Osteoblast (primary cell): ENCODE measurements at regions not wholly inside any gene's neighbourhood (a gene's known extent, or its start where the extent isn't known, plus 50 kb on each side); places are given as distances from the start of the nearest gene placed in this dataset.
A peak's percentile ranks its signal among the peaks of the same experiment; 100 is the strongest.

Source experiments
- DNase-seq: peaks from one replicate; pipeline ENCODE4 v3.0.0; 2011; ENCODE audit warnings: low spot score, mixed read lengths; ENCODE audit not compliant: insufficient read length; ENCODE audit errors: missing footprints
- H2AFZ ChIP-seq: 2 replicates; pipeline ENCODE4 v1.6.0; 2011; ENCODE audit warnings: mild to moderate bottlenecking, low read length
- H3K27ac ChIP-seq: 2 replicates; pipeline ENCODE4 v1.5.1; 2011; ENCODE audit warnings: mild to moderate bottlenecking, low read depth, low read length, moderate library complexity
- H3K27me3 ChIP-seq: 2 replicates; pipeline ENCODE4 v1.6.0; 2012; ENCODE audit warnings: mild to moderate bottlenecking, control low read depth, inconsistent platforms, low read length, moderate library complexity; ENCODE audit not compliant: insufficient read depth
- H3K36me3 ChIP-seq: 2 replicates; pipeline ENCODE4 v1.5.1; 2011; ENCODE audit warnings: mild to moderate bottlenecking, low read length, control low read depth, moderate library complexity; ENCODE audit not compliant: insufficient read depth
- H3K4me1 ChIP-seq: 2 replicates; pipeline ENCODE4 v1.5.1; 2011; ENCODE audit warnings: mild to moderate bottlenecking, low read length, control low read depth, moderate library complexity; ENCODE audit not compliant: insufficient read depth
- H3K4me2 ChIP-seq: 2 replicates; pipeline ENCODE4 v1.6.0; 2011; ENCODE audit warnings: mild to moderate bottlenecking, low read length; ENCODE audit not compliant: insufficient read depth
- H3K4me3 ChIP-seq: fragments of 200-600 bp; sonication (generic); 3 replicates; pipeline ENCODE4 v1.5.1; 2012; ENCODE audit warnings: mild to moderate bottlenecking, low read length, inconsistent platforms; ENCODE audit not compliant: insufficient read depth
- H3K79me2 ChIP-seq: 2 replicates; pipeline ENCODE4 v1.6.0; 2012; ENCODE audit warnings: mild to moderate bottlenecking, low read length, control low read depth, inconsistent platforms; ENCODE audit not compliant: insufficient read depth
- H3K9me3 ChIP-seq: 2 replicates; pipeline ENCODE4 v1.5.1; 2011; ENCODE audit warnings: low read depth, low read length, control low read depth
- H4K20me1 ChIP-seq: 2 replicates; pipeline ENCODE4 v1.6.0; 2012; ENCODE audit warnings: mild to moderate bottlenecking, low read length, control low read depth; ENCODE audit not compliant: insufficient read depth
- TF ChIP-seq, protein P1 (sequence below): IDR thresholded peaks from 2 replicates; pipeline ENCODE4 v1.5.1; 2011; ENCODE audit warnings: mild to moderate bottlenecking, low read depth, low read length, moderate library complexity; ENCODE audit errors: extremely low read depth

DNA sequence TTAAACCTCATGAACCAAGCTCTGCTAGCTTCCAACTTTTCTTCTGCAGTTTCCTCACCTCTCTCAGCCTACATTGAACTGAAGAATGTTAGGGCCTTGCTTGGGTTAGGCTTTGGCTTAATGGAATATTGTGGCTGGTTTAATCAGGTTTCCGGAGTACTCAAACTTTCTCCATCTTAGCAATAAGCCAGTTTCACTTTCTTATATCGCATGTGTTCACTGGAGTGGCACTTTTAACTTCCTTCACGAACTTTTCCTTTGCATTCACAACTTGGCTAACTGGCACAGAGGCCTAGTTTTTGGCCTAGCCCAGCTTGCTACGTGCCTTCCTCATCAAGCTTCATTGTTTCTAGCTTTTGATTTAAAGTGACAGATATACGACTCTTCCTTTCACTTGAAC, 81.0 kb upstream of the MAST4 start:
- H3K4me2 ChIP-seq: no peak overlapping the region
- H4K20me1 ChIP-seq: no peaks in the 10 kb centered on the region
- no peaks in the 10 kb centered on the region for H3K9me3 ChIP-seq
- peak overlapping the region; percentile 14 for H2AFZ ChIP-seq
- TF ChIP-seq, protein P1, sequence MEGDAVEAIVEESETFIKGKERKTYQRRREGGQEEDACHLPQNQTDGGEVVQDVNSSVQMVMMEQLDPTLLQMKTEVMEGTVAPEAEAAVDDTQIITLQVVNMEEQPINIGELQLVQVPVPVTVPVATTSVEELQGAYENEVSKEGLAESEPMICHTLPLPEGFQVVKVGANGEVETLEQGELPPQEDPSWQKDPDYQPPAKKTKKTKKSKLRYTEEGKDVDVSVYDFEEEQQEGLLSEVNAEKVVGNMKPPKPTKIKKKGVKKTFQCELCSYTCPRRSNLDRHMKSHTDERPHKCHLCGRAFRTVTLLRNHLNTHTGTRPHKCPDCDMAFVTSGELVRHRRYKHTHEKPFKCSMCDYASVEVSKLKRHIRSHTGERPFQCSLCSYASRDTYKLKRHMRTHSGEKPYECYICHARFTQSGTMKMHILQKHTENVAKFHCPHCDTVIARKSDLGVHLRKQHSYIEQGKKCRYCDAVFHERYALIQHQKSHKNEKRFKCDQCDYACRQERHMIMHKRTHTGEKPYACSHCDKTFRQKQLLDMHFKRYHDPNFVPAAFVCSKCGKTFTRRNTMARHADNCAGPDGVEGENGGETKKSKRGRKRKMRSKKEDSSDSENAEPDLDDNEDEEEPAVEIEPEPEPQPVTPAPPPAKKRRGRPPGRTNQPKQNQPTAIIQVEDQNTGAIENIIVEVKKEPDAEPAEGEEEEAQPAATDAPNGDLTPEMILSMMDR: no peak
- H3K36me3 ChIP-seq: no peaks in the 10 kb centered on the region
- no peak overlapping the region for H3K4me3 ChIP-seq
- no peaks in the 10 kb centered on the region for H3K27me3 ChIP-seq
- no peak overlapping the region for H3K27ac ChIP-seq
- no peak for DNase-seq
- H3K79me2 ChIP-seq: no peaks in the 10 kb centered on the region
- H3K4me1 ChIP-seq: no peaks in the 10 kb centered on the region

DNA sequence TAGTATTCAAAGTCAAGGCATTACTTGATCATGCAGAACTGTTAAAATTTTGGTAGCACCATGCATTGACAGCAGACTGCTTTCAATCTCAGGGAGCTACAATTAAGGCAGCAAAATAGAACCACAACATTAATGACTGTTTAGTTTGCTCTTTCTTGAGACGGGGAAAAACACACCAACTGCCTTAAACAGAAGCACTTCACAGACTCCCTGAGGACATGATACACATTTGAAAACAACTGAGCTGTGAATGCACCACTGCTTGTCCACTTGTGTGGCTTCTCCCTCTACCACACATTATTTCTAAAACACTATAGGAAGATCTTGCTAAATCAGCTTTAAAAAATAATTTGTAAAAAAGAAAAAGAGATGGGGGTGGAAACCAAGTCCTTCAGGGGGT, 79.6 kb upstream of the MAST4 start:
- H3K27me3 ChIP-seq: no peaks in the 10 kb centered on the region

GRCh38 chr5:66517351-66517750, 78.8 kb upstream of the MAST4 start:
- Histone ChIP-seq H3K9me3 (no peaks in the 10 kb centered on the region), H3K4me1 (no peaks in the 10 kb centered on the region), H3K36me3 (no peaks in the 10 kb centered on the region), H3K4me3 (no peak overlapping the region), H3K79me2 (no peaks in the 10 kb centered on the region), H3K4me2 (no peak overlapping the region), H4K20me1 (no peaks in the 10 kb centered on the region), H3K27me3 (no peaks in the 10 kb centered on the region), H3K27ac (no peak overlapping the region), H2AFZ (no peak overlapping the region)
- no peak for DNase-seq
- TF ChIP-seq, protein P1: no peak

More for the DNA sequence above, 79.6 kb upstream of the MAST4 start:
- DNase-seq: no peak
- Histone ChIP-seq H3K4me3 (no peak overlapping the region), H2AFZ (no peak overlapping the region), H3K9me3 (no peaks in the 10 kb centered on the region), H3K79me2 (no peaks in the 10 kb centered on the region), H3K4me1 (no peaks in the 10 kb centered on the region), H4K20me1 (no peaks in the 10 kb centered on the region), H3K4me2 (no peak overlapping the region), H3K27ac (no peak overlapping the region), H3K36me3 (no peaks in the 10 kb centered on the region)
- TF ChIP-seq, protein P1: no peak

- no peaks in the 10 kb centered on the region for H3K9me3 ChIP-seq
- no peak for DNase-seq
- H4K20me1 ChIP-seq: no peaks in the 10 kb centered on the region
- H2AFZ ChIP-seq: no peak overlapping the region
- H3K4me1 ChIP-seq: no peaks in the 10 kb centered on the region
- H3K4me2 ChIP-seq: no peak overlapping the region
- no peaks in the 10 kb centered on the region for H3K79me2 ChIP-seq
- H3K36me3 ChIP-seq: no peaks in the 10 kb centered on the region
- TF ChIP-seq, protein P1: no peak
- H3K4me3 ChIP-seq: no peak overlapping the region
- H3K27ac ChIP-seq: no peak overlapping the region
- H3K27me3 ChIP-seq: no peaks in the 10 kb centered on the region
Observed at GRCh38 chr5:66518052-66518451, 78.1 kb upstream of the MAST4 start.
